ENCODE measurements at regions not wholly inside any gene's neighbourhood (a gene's known extent, or its start where the extent isn't known, plus 50 kb on each side); places are given as distances from the start of the nearest gene placed in this dataset.
A peak's percentile ranks its signal among the peaks of the same experiment; 100 is the strongest.

DNA sequence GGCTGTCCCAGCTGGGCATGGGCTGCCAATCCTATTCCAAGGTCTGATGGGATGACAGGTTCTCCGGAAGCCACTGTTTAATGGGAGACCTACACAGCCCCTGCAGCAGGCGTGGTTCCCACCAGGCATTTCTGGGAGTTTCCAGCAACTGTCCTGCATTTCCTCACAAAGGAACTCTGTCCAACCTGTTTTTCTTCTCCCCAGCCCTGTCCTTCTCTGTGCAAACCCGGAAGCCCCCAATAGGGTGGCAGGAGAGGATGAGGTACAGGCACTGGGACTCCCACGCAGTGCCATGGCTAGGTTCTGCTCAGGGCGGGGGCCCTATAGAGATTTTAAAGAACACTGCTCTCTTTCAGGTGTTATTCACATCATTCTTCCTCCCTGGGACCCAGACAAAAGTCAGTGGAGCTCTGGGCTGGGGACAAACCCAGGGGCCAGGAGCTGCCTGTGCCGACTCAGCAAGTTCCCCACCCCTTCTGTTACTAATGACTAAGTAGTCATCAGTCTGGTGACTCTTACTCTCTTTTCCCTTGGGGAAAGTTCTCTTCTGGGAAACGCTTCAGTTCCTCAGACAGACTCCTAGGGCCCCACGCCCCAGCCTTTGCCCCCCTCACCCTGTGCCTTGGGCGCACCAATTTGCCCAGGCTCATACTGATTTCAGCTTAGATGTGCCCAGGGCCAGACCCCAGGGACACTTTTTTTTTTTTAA lies 97.7 kb downstream of the CD47 start:
- DNase-seq (ENCODE audit: low spot score) = peak; percentile 47

DNA sequence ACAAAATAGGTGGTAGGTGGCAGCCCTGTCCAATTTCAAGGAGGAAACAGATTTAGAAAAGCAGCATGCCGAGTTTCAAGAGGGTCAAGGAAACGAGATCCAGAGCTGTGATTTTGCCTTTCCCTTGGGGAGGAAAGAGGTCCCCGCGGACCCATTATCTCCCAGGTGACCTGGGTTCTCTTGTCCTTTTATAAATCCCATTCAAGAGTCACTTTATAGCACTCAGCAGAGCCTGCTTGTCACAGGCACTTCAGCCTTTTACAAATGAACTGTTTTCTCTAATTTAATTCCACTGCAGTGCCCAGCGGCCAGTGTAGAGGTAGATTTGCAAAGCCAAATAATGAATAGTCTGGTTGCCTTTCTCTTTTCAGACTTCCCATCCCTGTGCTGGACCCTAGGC lies 99.9 kb downstream of the CD47 start:
- DNase-seq (ENCODE audit: low spot score) = no peak

DNA sequence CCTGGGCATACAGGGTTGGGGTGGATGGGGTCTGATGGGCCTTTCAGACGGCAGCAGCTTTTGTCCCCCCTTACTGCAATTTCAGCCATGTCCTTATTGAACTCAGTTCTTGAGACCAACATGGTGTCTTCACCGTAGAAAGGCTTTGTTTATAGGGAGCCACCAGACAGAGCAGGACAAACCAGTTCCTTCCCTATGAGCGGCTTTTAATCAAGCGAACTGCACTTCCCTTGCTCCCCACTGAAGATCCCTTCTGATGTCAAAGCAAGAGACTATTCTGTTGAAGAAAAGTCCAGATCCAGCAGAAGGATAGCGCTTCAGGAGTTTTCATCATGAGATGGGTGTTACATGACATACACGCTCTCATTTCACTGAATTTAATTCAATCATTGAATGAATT lies 100.4 kb downstream of the CD47 start:
- no peak for DNase-seq (ENCODE audit: low spot score)

DNA sequence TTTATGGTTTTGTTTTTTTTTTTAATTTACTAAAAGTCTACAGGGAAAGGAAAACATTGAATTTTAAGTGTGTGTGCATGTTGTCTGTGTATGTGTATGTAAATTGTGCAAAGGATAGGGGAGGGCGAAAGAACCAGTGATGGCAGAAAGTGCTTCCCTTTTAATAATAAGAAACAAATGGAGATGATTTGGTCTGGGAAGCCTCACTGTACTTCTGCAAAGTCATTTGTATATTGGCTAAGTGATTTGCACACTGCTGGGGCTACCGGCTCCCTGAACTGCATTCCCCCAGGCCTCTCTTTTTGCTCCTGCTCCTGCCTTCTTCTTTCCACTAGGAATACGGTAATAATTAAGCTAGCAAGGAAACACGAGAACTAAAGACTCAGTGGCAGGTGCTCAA lies 101.2 kb downstream of the CD47 start:
- no peak for DNase-seq (ENCODE audit: low spot score)

- peak; percentile 91 for DNase-seq (ENCODE audit: low spot score)
Measured at GRCh38 chr3:107988460-107989175, 102.2 kb downstream of the CD47 start.

DNA sequence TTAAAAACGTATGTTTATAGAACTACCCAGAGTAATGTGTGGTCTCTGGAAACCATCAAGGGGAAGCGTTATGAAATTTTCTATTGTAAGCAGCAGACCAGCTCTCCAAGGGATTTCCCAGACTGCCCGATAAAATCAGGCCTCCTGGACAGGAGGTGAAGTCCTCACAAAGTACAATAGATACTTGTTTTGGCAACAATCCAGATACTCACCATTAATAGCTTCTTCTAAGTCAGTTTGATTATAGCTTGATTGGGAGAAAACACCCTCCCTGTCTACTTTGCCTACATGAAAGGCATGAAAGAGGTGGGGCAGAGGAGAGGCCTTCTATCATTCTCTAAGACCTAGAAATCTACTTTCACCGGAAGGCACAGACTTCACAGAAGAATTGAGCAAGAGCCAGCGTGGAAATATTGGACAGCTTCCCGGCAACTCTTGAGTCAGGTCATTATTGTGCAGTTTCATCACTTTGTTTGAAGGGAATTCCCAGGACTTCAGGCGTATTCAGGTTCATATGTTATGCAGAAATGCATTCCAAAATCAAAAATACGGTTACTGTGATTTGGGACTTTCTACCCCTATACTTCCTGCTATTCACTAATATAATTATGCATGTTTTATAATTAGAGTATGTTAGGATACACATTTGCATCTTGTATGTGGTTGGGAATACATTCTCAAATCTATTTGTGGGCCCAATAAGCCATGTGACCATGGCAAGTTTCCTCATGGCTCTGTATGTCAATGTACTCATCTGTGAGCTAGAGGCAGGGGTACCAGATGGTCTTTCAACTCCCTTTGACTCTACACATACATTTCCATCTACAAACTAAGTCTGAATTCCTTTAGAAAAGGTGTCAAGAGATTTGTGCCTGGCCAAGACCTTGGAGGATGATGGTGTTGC lies 103.5 kb downstream of the CD47 start:
- DNase-seq (ENCODE audit: low spot score) = peak; percentile 98

GRCh38 chr3:107986505-107986904 lies 104.3 kb downstream of the CD47 start:
- peak; percentile 41 for DNase-seq (ENCODE audit: low spot score)

DNA sequence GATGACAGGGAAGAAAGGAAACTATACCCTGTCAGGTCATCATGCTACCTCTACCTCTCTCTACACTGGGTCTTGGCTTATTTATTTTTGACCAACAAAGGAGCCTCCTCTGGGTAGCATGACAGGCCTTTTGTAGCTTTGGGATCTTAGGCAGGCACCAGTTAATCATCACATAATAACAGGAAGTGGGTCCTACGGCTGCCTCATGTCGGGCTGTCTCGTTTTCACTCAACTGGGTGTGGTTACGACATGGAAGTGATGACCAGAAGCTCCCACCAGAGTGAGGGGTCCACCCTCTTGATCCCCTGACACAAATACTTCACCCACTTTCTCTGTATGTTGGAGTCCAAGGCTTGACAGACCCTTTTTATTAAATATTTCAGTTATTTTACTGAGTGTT lies 105.3 kb downstream of the CD47 start:
- no peak for DNase-seq (ENCODE audit: low spot score)

GRCh38 chr3:107983247-107983646 lies 107.6 kb downstream of the CD47 start:
- DNase-seq (ENCODE audit: low spot score) = no peak

GRCh38 chr3:107982165-107982564 lies 108.7 kb downstream of the CD47 start:
- DNase-seq (ENCODE audit: low spot score) = no peak

- DNase-seq (ENCODE audit: low spot score) = peak; percentile 14
Measured at GRCh38 chr3:107981471-107982111, 109.2 kb downstream of the CD47 start.

- DNase-seq (ENCODE audit: low spot score) = no peak
Measured at GRCh38 chr3:107979538-107979937, 111.3 kb downstream of the CD47 start.

- DNase-seq (ENCODE audit: low spot score) = no peak
Measured at GRCh38 chr3:107978131-107979055, 112.4 kb downstream of the CD47 start.

GRCh38 chr3:107977221-107978130 lies 113.4 kb downstream of the CD47 start:
- no peak for DNase-seq (ENCODE audit: low spot score)

DNA sequence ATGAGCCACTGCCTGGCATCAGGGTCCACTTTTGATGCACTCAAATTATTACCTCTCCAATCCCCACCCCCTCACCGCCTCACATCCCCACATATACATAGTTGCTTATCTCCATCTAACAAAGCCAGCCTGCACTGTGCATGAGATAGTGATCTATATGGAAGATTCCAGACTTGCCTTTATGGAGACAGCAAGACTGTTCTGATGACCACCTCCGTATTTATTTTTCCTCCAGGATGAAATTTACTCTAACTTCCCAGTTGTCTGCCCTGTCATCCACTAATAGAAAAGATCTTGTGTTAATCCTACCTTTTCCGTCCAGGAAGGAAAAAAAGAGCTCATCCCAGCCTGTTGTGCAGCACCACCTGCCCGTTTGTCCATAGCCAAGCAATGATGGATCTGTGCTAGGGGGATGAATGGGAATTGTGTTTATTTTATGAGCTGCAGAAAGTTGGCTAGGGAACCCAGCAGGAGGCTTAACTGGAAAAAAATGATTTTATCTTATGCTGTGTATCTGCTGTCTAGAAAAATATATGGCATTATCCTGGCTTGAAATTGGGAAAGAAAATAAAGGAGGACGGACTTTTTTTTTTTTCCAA lies 114.5 kb downstream of the CD47 start:
- no peak for DNase-seq (ENCODE audit: low spot score)

GRCh38 chr3:107975529-107976201 lies 115.2 kb downstream of the CD47 start:
- no peak for DNase-seq (ENCODE audit: low spot score)

DNA sequence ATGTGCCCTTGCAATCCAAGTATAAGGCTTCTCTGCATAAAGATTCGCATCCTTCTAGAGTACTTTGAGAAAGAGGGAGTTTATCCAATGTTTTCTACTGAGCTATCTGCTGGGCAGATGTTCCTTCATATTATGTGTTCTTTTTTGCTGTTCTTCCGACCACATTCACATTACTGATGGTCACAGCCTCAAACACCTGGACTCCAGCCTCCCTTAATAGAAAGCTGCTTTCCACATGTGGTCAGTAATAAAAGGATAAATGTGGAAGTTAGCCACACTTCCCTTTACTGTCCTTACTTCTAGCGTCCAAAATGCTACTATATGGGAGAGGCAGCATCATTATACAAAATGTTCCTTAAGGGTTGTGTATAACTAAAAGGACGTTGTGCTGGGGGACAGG lies 116.9 kb downstream of the CD47 start:
- no peak for DNase-seq (ENCODE audit: low spot score)

DNA sequence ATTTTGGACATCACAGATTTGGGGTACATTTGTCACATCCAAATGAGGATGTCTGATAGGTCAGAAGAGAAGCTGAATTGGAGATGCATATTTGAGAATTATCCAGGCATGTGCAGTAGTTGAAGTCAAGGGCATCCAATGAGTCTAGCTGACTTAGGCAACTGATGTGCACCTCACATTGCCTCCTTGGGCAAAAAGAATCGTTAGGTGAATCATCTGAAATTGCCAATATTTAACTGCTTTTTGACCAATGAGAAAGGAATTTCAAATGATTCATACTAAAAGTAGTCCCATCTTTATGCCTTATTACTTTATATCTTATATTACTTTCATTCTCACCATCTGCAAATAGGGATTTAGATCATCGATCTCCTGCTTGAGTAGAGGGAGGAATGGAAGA lies 117.7 kb downstream of the CD47 start:
- DNase-seq (ENCODE audit: low spot score) = no peak
